Hepatocyte (in vitro differentiated cells): ENCODE measurements at regions not wholly inside any gene's neighbourhood (a gene's known extent, or its start where the extent isn't known, plus 50 kb on each side); places are given as distances from the start of the nearest gene placed in this dataset.

Experiments used
- CTCF ChIP-seq: fragments of 200-600 bp; sonication (generic); IDR thresholded peaks from 2 replicates; pipeline ENCODE4 v1.5.1; 2016; ENCODE audit warnings: antibody characterized with exemption, mild to moderate bottlenecking; ENCODE audit not compliant: poor library complexity
- EZH2 ChIP-seq: fragments of 200-600 bp; sonication (generic); IDR thresholded peaks from 2 replicates; pipeline ENCODE4 v1.6.1; 2016; ENCODE audit warnings: antibody characterized with exemption, mild to moderate bottlenecking, borderline replicate concordance

GRCh38 chr14:34015383-34015782, 64.5 kb upstream of the EGLN3 start:
- TF ChIP-seq CTCF: no peak
- TF ChIP-seq EZH2: no peak
